Heart left ventricle (tissue), 16 donors: ENCODE measurements at regions not wholly inside any gene's neighbourhood (a gene's known extent, or its start where the extent isn't known, plus 50 kb on each side); places are given as distances from the start of the nearest gene placed in this dataset.

Source experiments
- ATAC-seq, 4 donors: fragments of 200-7000 bp; cut with Tn5 transposase; one replicate each; pipeline ENCODE4 v1.9.1; 2020 to 2022; ENCODE audit warnings: moderate library complexity in 4 of 4, mild to moderate bottlenecking in 3 of 4, moderate number of reproducible peaks in 1 of 4
- DNase-seq, 5 donors: peaks; one replicate each; pipeline ENCODE4 v3.0.0-alpha.2; 2020
- H3K27ac ChIP-seq, 12 donors: fragments of 200-600 bp; sonication (generic) in 4 of 12; one replicate each; pipeline versions ENCODE4 v1.5.0 to v1.8.0; 2016 to 2022; ENCODE audit warnings: mild to moderate bottlenecking in 2 of 12
- H3K27me3 ChIP-seq, 9 donors: fragments of 200-600 bp; sonication (generic) in 2 of 9; one replicate each; pipeline versions ENCODE4 v1.5.1 to v1.8.0; 2016 to 2022; ENCODE audit warnings: mild to moderate bottlenecking in 3 of 9
- H3K36me3 ChIP-seq, 9 donors: fragments of 200-600 bp; sonication (generic) in 2 of 9; one replicate each; pipeline versions ENCODE4 v1.5.0 to v1.8.0; 2018 to 2022; ENCODE audit warnings: mild to moderate bottlenecking in 2 of 9
- H3K4me1 ChIP-seq, 12 donors: fragments of 200-600 bp; sonication (generic) in 4 of 12; one replicate each; pipeline versions ENCODE4 v1.5.0 to v1.8.0; 2016 to 2022; ENCODE audit warnings: mild to moderate bottlenecking in 3 of 12
- H3K4me3 ChIP-seq, 12 donors: fragments of 200-600 bp; sonication (generic) in 4 of 12; one replicate each; pipeline versions ENCODE4 v1.5.0 to v1.8.0; 2017 to 2022; ENCODE audit warnings: mild to moderate bottlenecking in 9 of 12, moderate library complexity in 4 of 12
- H3K9me3 ChIP-seq, 12 donors: fragments of 200-600 bp; sonication (generic) in 4 of 12; one replicate each; pipeline versions ENCODE4 v1.5.0 to v1.8.0; 2016 to 2022; ENCODE audit warnings: mild to moderate bottlenecking in 1 of 12
- POLR2A ChIP-seq, 2 donors: fragments of 450-650 bp; IDR thresholded peaks; one replicate each; pipeline ENCODE4 v1.6.1; 2017; ENCODE audit warnings: antibody characterized with exemption in 2 of 2, mild to moderate bottlenecking in 2 of 2, moderate library complexity in 2 of 2
- WGBS, 4 donors: extraction: QIAGEN DNeasy Blood & Tissue Kit in 2 of 4; methylation state at CpG; one replicate each; pipeline versions ENCODE4 v1.1.5 to v1.1.7; 2013 to 2018; 5-methylcytosine and 5-hydroxymethylcytosine counted together
- intact Hi-C, 10 donors: fragments of 100-400 bp; cut with DNase I; formaldehyde crosslinking; loops; one replicate each; pipeline versions ENCODE4 v1.11.1 to v1.14.2; 2022
- TF ChIP-seq, protein P1 (sequence below), 12 donors: fragments of 200-600 bp; sonication (generic) in 4 of 12; IDR thresholded peaks; one replicate each; pipeline versions ENCODE4 v1.5.0 to v1.8.0; 2018 to 2022; ENCODE audit warnings: antibody characterized with exemption in 12 of 12, mild to moderate bottlenecking in 5 of 12
- donor health status: ischemic (EF 13 %, LVEDD 7.1; RV severe dilation, severe dysfunction).
- donor health status: healthy with polysubstance abuse.
- donor health status: DM: no; HTN: yes; CAD: no.
- donor health status: DM: no; HTN: no; CAD: no.
- donor health status: ischemic (EF 25% LVEDD 6.9; RV normal size, moderate dysfunction).
- donor health status: ischemic (EF 25% LVEDD 5.7; RV mildly dilated, moderate dysfunction).
- donor health status: healthy.
- donor health status: DM: yes; HTN: yes; CAD: no.
- donor health status: ischemic (EF 35%, LVEDD 5.7; RV mildly dilated, moderate dysfunction).
- donor health status: nonischemic (EF 11% LVEDD 7.7; RV severe dilation, severe dysfunction).
- donor health status: DM: yes; HTN: yes; CAD: no.
- donor health status: PGD.
- donor health status: ischemic (EF 29% LVEDD 5.4; RV normal size, mild dysfunction).
- donor health status: nonischemic (EF 23%, LVEDD 6.1; RV moderate dilation, normal function).

DNA sequence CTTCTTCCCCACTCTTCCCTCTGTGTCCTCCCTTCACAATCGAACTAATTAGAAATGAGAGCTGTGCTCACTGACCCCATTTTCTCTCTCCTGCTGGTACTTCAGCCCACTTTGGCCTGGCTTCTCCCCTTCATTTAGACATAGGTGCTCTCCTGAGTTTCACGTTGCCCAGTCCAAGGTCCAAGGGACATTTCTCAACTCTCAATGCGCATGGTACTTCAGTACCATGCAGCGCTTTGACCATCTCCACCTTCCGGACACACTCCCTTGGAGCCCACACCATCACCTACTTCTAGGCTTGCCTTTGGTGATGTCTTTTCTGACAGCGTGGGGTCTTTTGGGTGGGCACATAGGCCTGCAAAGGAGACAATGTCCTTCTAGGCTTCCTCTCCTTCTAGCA, 99.7 kb downstream of the ABHD5 start:
- Histone ChIP-seq H3K27ac (no peak overlapping the region), H3K36me3 (no peaks in the 10 kb centered on the region), H3K9me3 (no peaks in the 10 kb centered on the region), H3K4me1 (no peaks in the 10 kb centered on the region), H3K4me3 (no peak overlapping the region), H3K27me3 (no peaks in the 10 kb centered on the region)
- TF ChIP-seq, protein P1, sequence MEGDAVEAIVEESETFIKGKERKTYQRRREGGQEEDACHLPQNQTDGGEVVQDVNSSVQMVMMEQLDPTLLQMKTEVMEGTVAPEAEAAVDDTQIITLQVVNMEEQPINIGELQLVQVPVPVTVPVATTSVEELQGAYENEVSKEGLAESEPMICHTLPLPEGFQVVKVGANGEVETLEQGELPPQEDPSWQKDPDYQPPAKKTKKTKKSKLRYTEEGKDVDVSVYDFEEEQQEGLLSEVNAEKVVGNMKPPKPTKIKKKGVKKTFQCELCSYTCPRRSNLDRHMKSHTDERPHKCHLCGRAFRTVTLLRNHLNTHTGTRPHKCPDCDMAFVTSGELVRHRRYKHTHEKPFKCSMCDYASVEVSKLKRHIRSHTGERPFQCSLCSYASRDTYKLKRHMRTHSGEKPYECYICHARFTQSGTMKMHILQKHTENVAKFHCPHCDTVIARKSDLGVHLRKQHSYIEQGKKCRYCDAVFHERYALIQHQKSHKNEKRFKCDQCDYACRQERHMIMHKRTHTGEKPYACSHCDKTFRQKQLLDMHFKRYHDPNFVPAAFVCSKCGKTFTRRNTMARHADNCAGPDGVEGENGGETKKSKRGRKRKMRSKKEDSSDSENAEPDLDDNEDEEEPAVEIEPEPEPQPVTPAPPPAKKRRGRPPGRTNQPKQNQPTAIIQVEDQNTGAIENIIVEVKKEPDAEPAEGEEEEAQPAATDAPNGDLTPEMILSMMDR (IDR thresholded peaks at IDR 0.05) = no peak
- intact Hi-C loops = no loop called here
- 86 to 91% (median 88%) methylated on average over 6 of the region's 6 CpGs for WGBS, 4 donors
- no peak for DNase-seq
- ATAC-seq = no peak

DNA sequence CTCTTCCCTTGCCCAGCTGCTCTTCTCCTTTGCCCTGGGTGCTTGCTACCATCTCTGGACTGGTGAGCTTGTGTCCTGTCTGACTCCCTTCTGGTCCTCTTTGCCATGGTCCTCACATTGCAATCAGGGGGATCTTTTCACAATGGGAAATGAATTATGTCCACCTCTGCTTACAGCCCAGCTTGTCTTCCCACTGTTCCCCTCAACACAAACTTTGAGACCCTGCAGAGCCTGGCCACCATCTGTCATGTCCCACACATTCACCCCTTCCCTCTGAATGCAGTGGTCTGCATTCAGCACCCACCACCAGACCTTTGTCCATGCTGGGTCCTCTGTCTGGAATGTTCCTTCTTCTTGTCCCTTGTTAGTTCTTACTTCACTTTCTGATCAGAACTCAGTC, 100.5 kb downstream of the ABHD5 start:
- TF ChIP-seq POLR2A (IDR thresholded peaks at IDR 0.05) = no peak
- TF ChIP-seq, protein P1 (IDR thresholded peaks at IDR 0.05) = no peak
- H3K36me3 ChIP-seq = no peaks in the 10 kb centered on the region
- DNase-seq (no peak), ATAC-seq (no peak)
- H3K9me3 ChIP-seq = no peaks in the 10 kb centered on the region
- H3K4me1 ChIP-seq = no peaks in the 10 kb centered on the region
- no peak overlapping the region for H3K4me3 ChIP-seq
- H3K27me3 ChIP-seq = no peaks in the 10 kb centered on the region
- intact Hi-C loops = no loop called here
- H3K27ac ChIP-seq = no peak overlapping the region

DNA sequence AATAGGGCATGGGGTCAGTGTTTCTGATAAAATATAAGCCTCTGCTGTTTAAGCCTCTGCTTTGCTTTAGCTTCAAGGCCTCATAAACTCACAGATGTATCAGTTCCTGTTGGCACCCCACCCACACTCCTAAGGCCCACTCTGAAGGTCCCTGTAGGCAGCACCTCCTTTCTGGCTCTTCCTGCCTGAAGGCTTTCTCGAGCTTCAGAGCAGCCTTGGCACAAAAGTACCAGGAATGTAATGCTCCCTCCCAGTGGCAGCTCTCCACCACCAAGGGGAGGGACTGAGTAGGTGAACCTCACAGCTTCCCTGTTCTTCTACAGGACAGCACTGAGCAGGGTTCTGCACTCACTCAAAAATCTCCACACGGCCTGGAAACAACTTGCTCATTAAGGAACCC, 102.2 kb downstream of the ABHD5 start:
- WGBS, 4 donors = 29 to 44% (median 34%) methylated on average over 2 of the region's 2 CpGs
- no peak for DNase-seq
- no peak overlapping the region for H3K4me3 ChIP-seq
- no peaks in the 10 kb centered on the region for H3K4me1 ChIP-seq
- no peak for TF ChIP-seq POLR2A (IDR thresholded peaks at IDR 0.05)
- TF ChIP-seq, protein P1 (IDR thresholded peaks at IDR 0.05) = no peak
- H3K36me3 ChIP-seq = no peaks in the 10 kb centered on the region
- no peak overlapping the region for H3K27ac ChIP-seq
- peaks cover 0 to 6% (median 0%) of the 10 kb centered on the region in 9 donors for H3K27me3 ChIP-seq
- intact Hi-C loops = no loop called here
- H3K9me3 ChIP-seq = no peaks in the 10 kb centered on the region
- no peak for ATAC-seq

DNA sequence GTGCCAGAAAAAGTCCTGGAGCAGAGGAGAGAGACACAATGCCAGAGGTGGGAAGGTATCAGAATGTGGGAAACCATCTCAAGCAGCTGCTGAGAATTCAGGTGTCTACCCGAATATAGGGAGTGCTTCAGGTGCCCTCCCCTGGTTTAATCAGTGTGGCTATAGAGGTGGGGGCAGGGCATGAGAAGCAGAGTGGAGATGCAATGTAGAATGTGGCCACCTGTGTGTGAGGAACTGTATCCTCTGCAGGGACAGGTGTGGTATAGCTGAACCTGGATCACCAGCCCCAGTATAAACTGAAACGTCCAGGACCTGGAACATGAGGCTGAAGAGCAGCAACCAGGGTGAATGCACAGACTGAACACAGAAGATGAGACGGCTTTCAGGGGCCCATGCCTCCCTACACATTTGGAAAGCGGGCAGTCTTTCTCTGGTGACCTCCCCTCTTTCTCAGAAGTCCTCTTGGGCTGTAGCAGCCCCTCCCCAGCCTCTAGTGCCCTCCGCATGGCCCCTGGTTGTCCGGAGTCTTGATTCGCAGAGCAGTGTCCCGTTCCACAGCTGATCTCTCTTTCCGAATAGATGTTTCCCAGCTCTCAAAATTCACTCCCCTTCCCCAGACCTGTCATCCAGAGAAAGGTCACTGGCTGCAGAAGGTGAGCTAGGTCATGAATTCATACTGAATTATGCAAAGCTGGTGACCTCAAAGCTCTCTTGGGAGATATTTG, 103.1 kb downstream of the ABHD5 start:
- no peak overlapping the region for H3K4me3 ChIP-seq
- H3K36me3 ChIP-seq = no peaks in the 10 kb centered on the region
- H3K9me3 ChIP-seq = no peaks in the 10 kb centered on the region
- no peak for DNase-seq
- peaks cover 0 to 6% (median 0%) of the 10 kb centered on the region in 9 donors for H3K27me3 ChIP-seq
- no peak overlapping the region for H3K27ac ChIP-seq
- TF ChIP-seq POLR2A (IDR thresholded peaks at IDR 0.05) = no peak
- TF ChIP-seq, protein P1 (IDR thresholded peaks at IDR 0.05) = no peak
- no peak for ATAC-seq
- WGBS, 4 donors = 81 to 87% (median 83%) methylated on average over 9 of the region's 9 CpGs
- H3K4me1 ChIP-seq = no peaks in the 10 kb centered on the region
- intact Hi-C loops = no loop called here
